Vagina (tissue), 2 donors: ENCODE measurements at regions not wholly inside any gene's neighbourhood (a gene's known extent, or its start where the extent isn't known, plus 50 kb on each side); places are given as distances from the start of the nearest gene placed in this dataset.

Experiments
- POLR2A ChIP-seq, 2 donors: fragments of 450-650 bp; IDR thresholded peaks; one replicate each; pipeline ENCODE4 v1.6.1; 2017; ENCODE audit warnings: antibody characterized with exemption in 2 of 2, mild to moderate bottlenecking in 2 of 2, moderate library complexity in 2 of 2
- TF ChIP-seq, protein P1 (sequence below), 3 experiments: fragments of 450-650 bp in 2 of 3; fragments of 200-600 bp in 1 of 3; sonication (generic) in 1 of 3; IDR thresholded peaks; one replicate each; pipeline ENCODE4 v1.5.1; 2017 to 2019; ENCODE audit warnings: antibody characterized with exemption in 3 of 3, mild to moderate bottlenecking in 2 of 3, moderate library complexity in 2 of 3

DNA sequence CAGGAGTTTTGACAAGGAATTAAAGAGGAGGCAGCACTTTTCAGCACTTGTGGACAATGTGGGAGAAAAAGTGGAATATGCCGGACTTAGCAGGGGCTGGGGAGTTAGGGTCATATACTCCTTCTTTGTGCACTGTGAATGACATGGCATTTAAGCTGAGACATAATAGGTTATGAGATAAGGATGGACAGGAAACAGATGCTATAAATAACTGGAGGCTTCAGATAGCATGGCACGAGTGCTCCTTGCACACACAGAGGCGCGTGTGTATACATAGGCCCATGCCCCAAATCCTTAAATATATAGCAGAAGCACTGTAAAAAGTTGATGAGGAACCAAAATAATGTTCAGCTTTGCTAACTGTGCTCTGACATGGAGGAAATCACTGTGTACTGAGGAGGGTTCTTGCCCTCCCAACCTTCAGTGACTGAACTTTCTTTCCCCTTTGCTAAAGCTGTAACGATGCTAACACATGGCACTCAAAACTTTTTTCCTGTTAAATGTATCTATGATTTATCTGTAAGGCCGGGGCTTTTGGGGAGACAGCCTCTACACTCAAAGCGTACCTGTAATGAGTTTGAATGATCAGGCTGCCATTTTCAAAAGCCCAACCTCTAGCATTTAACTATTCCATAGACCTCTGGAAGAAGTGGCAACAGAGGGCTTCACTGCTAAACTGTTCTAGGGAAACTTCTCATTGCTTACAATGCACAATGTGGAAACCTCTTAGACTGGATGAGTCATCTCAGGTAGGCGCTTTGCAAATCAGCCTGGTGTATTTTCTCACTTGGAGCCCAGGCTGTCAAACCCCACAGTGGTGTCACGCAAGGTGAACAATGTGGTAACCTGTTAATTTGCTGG, 784.6 kb downstream of the NR2F2 start:
- TF ChIP-seq, protein P1, sequence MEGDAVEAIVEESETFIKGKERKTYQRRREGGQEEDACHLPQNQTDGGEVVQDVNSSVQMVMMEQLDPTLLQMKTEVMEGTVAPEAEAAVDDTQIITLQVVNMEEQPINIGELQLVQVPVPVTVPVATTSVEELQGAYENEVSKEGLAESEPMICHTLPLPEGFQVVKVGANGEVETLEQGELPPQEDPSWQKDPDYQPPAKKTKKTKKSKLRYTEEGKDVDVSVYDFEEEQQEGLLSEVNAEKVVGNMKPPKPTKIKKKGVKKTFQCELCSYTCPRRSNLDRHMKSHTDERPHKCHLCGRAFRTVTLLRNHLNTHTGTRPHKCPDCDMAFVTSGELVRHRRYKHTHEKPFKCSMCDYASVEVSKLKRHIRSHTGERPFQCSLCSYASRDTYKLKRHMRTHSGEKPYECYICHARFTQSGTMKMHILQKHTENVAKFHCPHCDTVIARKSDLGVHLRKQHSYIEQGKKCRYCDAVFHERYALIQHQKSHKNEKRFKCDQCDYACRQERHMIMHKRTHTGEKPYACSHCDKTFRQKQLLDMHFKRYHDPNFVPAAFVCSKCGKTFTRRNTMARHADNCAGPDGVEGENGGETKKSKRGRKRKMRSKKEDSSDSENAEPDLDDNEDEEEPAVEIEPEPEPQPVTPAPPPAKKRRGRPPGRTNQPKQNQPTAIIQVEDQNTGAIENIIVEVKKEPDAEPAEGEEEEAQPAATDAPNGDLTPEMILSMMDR (IDR thresholded peaks at IDR 0.05) = no peak
- no peak for TF ChIP-seq POLR2A (IDR thresholded peaks at IDR 0.05)
